Hematopoietic multipotent progenitor cell treated with erythropoietin and hydrocortisone succinate and interleukin-3 and kit ligand, for 4 days (in vitro differentiated cells): ENCODE measurements at regions not wholly inside any gene's neighbourhood (a gene's known extent, or its start where the extent isn't known, plus 50 kb on each side); places are given as distances from the start of the nearest gene placed in this dataset.
"Not testable (repeated sequence)": the region's sequence is repeated elsewhere in the genome, so short reads cannot be mapped to it uniquely, and the experiment has no call there.

Source experiments
- DNase-seq: peaks from one replicate; pipeline ENCODE4 v3.0.0-alpha.2; 2015

DNA sequence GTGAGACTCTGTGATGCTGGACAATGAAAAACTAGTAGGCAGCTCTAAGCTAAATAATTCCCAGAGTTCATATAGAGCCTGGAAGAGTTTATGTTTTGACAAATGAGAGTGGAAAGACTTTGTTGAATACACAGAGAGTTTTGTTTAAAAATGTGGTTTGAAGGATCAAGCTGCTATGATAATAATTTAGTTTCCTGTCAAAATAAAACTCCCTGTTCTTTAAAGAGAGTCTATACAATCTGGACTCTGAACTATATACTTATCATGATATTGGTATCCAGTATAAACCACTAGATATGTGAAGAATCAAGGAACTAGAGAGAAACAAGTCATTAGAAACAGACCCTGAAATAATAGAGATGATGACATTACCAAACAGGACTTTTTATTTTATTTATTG is 158.6 kb downstream of the C4orf33 start:
- DNase-seq = no peak

DNA sequence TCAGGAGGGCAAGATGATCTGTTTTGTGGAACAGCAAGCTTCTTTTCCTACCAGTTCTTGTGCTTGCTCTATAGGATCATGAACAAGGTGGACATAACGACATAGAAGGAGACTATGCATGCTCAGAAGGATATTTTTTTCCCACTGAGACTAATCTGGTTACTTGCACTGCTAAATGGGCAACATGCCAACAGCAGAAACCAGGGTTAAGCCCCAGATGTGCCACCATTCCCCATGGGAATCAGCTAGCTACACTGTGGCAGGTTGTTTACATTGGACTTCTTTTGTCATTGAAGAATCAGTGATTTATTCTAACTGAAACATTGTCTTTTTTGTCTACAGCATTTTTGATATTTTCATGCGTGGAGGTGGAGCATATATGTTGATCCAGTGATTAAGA is 165.6 kb downstream of the C4orf33 start:
- no peak for DNase-seq

DNA sequence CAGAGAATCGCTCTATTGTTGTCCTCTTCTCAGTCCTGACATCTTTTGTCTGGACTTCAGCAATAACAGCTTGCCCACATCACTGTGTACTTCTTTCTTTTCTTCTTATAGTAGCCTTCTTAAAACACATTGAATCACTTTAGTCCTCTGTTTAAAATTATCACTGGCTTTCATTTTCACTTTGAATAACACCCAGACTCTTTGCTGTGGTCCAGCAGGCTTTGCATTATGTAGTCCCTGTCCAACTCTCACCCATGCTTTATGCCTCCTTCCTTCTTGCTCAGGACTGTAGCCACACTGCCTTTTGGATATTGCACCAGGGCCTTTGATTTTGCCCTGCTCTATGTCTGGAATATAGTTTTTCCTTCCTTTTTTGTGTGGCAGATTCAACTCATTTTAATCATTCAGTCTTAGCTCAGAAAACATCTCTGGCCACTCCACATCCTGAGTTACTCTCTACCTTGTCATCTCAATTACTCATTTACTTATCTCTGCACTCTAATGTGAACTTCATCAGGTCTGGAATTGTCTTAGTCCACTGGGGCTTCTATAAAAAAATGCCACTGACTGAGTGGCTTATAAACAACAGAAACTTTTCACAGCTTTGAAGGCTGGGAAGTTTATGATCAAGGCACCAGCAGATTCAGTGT is 168.2 kb downstream of the C4orf33 start:
- DNase-seq = no peak

DNA sequence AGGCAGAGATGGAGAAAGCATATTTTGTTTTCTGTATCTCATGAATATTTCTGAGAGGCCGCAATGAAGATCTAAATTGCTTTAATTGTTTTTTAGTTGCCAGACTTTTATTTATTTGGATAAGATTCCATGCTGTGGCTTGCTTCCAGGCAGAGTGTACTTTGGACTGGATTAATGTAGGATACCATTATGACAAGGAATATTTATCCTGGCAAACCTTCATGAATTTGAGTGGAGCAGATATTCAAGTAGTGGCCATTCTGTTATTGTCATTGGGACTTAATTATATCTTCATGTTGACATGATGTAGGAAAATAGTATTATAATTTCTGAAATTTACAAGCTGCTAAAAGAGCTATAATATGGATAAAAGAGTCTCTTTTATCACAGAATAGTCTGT is 182.9 kb downstream of the C4orf33 start:
- DNase-seq = no peak

DNA sequence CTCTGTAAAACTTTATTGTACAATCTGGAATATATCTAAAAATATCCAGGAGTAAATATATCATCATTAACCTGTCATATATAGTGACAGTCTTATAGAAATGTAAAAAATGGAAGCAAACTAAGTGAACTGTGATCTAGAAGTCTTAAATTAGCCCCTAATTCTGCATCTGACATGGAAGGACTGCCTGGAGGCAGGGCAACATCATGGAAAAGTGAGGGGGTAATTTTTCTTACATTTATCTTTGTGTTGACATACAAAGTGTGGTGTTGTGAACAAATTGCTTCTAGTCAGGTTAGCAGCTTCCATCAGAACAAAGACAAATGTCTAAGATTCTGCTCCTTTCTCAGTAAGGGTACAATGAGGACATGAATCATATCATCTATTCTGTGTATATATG is 186.3 kb downstream of the C4orf33 start:
- no peak for DNase-seq

DNA sequence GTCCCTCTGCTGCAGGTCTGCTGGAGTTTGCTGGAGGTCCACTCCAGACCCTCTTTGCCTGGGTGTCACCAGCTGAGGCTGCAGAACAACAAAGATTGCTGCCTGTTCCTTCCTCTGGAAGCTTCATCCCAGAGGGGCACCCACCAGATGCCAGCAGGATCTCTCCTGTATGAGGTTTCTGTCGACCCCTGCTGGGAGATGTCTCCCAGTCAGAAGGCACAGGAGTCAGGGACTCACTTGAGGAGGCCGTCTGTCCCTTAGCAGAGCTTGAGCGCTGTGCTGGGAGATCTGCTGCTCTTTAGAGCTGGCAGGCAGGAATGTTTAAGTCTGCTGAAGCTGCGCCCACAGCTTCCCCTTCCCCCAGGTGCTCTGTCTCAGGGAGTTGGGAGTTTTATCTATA is 196.2 kb downstream of the C4orf33 start:
- DNase-seq = not testable (repeated sequence)

DNA sequence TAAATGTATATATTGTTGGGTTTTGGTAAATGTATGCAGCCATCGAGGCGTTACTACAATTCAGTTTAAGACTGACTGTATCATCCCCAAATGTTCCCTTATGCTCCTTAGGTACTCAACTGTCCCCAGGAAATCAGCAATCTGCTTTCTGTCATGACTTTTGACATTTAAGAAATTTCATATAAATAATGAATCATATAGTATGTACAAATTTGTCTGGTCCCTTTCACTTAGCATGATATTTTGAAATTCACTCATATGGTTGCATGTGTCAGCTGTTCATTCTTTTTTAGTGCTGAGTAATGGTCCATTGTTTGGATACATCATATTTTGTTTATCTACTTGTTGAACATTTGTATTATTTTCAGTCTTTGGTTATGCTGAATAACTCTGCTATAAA is 218.8 kb downstream of the C4orf33 start:
- no peak for DNase-seq

DNA sequence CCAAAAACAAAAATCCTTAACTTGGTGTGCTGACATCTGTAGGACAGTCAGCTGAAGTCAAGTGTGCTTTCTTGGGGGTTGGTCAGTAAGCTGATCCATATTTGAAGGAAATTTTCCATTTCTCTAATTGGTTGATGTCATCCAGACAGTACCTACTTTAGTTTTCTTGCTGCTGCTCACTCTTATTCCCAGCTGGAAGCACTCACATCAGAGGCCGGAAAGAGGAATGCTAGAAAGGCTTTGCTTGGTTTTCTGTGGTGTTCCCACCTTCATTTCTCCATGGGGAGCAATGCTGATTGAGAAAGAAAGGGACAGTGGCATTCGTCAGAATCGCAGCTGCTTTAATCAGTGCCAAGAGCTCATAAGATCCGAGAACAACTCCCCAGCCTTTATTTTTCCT is 227.0 kb downstream of the C4orf33 start:
- DNase-seq = no peak

DNA sequence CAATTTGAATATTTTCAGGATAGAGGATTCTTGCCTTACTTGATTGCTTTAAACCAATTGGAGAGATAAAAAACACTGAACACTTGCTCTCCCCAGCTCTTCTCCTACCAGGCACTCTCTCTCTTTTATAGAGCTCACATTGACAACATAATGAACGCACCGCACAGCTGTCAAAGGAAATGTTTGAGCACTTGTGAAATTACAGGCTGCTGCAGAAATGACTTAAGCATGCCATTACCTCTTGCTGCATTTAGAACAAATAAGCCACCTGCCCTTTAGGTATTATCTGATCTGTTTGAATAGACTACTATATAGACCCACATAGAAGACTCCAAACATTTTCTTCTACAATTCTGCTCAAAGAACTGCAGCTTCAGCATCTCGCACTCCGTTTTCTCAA is 227.7 kb downstream of the C4orf33 start:
- DNase-seq = no peak

DNA sequence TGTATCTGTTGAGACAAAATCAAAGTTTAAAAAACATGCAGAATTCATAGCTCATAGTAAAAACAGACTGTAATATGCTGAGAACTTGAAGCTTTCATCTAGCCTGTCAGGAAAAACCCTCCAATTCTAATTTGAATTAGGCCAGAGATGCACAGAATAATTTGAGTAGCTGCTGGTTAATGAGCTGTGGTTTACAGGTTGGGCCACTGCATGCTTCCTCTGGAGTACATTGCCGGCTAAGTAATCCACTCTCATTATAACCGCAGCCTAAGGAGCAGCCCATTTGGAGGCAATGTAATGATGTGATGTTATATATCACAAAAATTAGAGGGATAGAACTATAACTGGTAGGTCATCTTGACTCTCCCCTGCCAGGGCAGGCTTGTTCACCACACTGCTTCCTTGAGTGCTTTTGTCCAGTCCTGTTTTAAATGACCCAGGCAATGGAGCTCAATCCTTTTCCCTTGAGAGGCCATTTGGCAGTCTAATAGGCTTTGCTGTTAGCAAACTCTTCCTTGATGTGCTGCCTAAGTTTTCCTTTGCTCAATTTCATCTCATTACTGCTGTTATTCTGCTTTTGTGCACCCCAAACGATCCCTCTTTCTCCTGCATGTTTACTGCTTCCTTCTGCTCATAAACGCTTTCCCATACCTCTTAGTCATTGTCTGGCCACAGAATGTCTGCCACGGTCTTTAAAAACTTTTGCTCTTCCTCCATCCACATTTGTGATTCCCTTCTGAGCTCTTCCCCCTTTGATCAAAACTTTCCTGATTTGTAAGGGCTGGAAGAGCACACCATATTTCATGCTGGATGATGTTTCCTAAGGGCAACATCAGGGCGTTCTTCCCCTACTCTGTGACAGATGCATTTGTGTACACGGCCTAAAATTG is 230.9 kb downstream of the C4orf33 start:
- no peak for DNase-seq

DNA sequence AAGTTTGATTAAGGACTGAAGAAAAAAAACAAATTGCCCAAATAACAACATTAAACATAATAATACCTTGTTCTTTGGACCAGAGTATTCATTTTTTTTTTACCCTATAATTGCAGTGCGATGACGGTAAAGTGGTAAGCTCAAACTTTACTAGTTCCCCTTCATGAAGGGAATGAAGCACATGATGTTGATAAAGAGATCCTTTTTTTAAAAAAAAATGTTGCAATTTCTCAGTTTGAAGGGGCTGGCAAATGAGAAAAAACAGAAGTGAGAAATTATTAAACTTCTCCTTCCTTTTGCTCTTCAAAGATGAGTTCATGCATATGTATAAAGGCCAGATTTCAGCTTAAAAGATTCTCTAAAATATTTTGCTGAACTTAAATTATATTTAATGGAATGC is 231.7 kb downstream of the C4orf33 start:
- DNase-seq = peak; percentile 41

DNA sequence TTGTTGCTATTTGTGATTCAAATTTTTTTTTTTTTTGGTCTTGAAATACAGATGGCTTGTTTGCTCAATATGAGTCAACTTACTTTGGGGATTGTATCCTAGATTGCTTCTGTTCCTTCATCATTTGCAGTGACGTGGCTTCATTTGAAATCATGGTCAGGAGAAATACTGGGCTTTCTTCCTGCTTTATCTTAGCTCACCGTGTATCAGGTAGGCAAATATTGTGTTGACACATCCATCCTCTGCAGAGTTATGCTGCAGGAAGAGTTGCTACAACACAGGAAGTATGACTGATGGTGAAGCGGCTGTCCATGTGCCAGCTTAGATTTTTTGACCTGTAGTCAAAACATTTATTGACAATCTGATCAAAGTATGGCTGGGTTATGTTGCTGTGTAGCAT is 232.2 kb downstream of the C4orf33 start:
- DNase-seq = no peak

DNA sequence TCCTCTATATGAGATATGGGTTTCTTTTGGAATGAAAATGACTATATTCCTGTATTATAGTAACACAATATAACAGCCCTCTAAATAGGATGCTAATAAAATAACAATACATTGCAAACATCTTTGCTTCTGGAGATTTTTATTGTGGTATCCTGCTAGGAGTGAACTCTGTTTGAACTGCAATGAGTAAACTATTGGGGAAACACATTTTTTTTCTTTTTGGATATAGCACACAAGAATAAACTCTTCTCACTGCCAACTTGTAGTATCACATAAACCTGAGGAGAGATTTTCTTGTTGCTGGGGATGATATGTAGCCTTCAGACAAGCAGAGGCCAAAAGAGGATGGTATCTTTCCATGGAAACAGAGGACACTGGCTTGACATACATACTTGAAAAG is 238.2 kb downstream of the C4orf33 start:
- DNase-seq = no peak

DNA sequence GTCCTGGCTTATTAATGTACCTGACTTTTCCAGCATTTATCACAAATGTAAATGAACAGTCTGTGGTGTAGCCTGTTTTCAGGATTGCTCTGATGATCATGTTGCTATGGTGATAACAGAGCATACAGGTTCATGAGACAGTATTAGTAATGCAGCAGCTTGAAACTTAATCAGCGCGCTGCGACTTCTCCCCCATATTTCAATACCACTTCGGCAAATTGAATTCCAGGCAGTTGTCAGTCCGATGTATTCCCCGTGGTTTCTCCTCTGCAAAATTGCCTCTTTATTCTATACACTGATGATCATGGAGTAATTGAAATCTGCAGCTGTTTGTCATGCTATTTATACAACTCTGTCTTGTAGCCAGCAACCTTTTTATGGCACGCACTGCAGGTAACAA is 239.3 kb downstream of the C4orf33 start:
- DNase-seq = no peak

DNA sequence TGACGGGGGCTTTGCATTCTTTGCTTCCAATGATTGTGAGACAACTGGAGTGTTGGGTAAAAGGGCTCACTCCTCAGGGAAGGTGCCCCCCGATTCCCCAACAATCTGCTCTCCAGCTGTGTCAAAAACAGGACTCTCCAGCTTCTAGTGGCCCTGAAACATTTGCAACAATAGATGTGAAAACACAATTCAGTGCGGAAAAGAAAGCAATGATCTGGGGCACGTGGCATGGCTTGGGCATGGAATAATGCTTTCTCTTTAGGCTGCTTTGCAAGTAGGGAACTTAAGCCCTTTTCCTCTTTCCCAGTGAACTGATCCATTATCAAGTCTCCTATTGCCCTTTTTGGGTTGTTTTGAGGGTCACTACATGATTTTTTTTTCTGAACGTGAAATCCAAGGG is 239.9 kb downstream of the C4orf33 start:
- DNase-seq = no peak

DNA sequence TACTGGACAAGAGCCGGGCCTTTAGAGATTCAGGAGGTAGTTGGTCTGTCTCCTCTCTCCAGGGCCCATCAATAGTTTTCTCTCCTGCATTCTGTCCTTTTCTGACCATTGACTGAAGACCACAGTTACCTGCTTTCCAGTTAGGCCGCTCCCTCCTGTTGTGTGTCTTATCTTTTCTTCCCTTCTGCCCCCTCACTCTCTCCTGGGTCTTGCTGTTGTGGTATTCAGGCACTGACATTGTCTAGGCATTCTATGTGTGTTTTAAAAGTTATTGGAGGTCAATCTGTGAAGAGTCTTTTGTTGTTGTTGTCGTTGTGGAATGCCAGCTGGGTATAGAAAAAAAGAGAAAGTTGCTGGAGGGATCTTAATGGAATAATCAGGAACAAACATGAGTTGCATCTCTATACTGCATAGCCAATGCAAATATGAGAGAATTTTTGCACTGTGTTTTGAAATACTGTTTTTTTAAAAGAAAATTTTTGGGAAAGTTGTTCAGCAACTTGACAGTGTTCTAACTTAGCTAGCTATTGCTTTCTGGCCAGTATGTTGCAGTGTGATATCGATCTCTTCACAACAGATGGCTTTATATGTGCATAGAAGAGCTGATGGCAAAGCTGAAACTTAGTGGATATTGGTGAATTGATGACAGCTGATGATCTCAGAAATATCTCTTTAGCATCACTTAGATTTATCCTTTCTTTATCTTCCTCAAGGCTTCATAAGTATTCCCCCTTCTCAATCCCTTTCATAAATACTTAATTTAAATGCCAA is 240.7 kb downstream of the C4orf33 start:
- DNase-seq = no peak

DNA sequence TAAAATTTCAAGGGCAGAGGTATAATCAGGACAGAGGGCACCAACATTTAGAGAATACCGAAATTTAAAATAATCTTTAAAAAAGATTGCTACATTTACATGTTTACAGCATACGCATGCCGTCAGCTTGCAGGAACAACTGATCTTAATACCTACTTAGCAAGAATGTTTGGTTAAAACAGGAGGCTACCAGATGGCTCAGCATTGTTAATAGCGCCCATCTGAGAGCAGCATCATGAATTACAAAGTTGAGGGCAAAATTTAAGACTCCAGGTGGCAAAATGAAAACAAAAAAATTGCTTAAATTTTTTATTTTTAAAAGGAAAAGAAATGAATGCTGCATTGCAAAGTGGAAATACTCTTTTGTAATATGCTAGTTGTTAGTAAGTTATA is 241.3 kb downstream of the C4orf33 start:
- DNase-seq = no peak

DNA sequence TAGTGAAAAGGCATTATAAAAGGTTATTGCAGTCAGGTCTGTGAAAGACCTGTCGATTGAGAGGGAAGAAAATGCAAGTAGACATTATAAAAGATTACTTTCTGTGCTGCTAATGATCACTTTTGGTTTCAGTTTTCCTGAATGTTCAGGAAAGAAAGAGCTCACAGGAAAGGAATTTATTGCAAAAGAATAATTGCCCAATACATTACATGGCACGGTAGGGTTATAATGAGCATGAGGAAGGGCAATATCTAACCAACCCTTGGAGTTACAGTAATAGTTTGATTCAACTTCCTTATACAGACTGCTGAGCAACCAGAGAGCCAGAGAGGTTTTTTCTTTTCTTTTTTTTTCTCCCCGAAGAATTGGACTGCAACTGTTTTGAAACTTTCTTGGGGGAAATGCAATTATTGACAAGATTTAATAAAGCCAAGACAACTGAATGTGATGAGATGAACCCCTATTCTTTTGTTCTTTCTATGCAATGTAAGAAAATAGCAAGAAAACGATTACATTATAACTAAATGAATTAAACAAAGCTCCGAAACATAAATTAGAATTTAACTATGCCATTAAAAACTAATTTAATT is 247.0 kb downstream of the C4orf33 start:
- DNase-seq = peak; percentile 55

DNA sequence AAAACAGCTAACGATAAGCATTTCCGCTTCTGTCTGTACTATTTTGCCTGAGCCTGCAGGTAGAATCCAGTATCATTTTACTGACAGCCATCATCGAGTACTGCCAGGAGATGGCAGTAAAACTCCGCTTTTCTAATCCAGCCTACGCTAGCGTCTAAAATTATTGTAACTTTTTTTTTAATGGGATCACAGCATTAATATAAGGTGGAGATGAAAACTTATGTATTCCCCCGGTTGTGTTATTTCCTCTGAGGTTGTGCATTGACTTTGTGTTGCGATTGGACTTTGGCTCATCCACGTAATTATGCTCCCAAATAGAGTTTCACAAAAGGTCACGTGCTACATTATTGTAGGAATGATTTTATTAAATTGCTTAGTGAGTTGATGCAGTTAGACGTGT is 248.1 kb downstream of the C4orf33 start:
- peak; percentile 60 for DNase-seq

DNA sequence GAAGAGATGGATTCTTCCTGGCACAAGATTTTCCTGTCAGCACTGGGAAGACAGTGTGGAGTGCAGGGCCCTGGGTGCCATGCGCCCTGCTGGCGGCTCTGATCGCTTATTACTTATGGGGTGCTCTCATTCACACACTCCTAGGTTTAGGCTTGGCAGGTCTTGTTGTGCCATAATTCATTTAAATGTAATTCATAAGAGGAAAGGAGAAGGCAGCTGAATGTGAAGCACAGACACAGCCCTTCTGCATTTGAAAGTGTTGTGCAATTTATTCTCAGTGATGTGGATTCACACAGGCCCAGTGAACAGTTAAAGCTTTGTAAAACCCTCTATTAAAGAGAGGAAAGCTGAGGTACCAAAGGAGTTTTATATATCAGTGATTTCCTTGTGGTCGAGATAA is 249.7 kb downstream of the C4orf33 start:
- DNase-seq = no peak

DNA sequence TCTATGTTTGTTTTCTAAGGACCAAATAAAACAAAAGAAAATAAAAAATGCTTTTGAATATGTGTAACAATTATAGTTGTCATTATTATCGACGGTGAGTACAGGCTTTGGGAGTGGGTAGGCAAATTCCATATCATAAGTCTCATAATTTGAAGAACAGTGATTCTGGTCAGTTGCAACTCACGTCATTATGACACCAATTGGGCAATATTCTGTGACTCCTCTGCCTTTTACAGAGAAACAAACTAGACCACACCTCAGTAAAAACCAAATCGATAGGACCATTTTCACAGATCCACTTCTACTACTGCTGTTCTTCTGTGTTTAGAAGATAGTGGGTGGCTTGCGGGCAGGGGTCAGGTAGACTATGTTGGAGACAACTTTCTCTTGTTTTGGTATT is 250.1 kb downstream of the C4orf33 start:
- no peak for DNase-seq

DNA sequence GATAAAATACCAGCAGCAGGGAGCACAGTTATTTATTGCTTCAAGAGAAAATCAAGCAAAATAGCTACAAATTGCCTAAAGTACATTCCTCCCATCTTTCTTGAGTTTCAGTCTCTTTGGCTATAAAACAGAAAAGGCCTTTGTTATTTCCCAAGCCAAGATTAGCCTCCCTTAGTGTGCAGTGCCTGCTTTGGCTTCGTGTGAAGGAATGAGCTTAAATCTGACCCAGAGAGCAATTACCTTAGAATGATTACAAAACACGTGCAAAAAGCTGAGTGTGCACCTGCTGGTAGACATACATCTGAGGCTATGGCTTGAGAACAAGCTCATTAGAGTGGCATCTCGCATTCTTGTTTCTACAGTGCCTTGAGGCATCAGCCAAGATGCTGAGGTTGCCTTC is 250.8 kb downstream of the C4orf33 start:
- DNase-seq = no peak
